ENCODE measurements at regions not wholly inside any gene's neighbourhood (a gene's known extent, or its start where the extent isn't known, plus 50 kb on each side); places are given as distances from the start of the nearest gene placed in this dataset.

GRCh38 chr22:47610764-47611163, 848.3 kb downstream of the TBC1D22A start:
- TF ChIP-seq CTCF (IDR thresholded peaks at IDR 0.05; ENCODE audit: low read depth, low read length, poor library complexity, severe bottlenecking) = no peak
- no peak for TF ChIP-seq EZH2phosphoT487 (IDR thresholded peaks at IDR 0.05; ENCODE audit: borderline replicate concordance, low read length)
